K562 (cell line): ENCODE measurements at regions not wholly inside any gene's neighbourhood (a gene's known extent, or its start where the extent isn't known, plus 50 kb on each side); places are given as distances from the start of the nearest gene placed in this dataset.

Experiments used
- ATAC-seq: fragments of 200-7000 bp; cut with Tn5 transposase; 3 replicates; pipeline ENCODE4 v1.9.1; 2020; ENCODE audit warnings: moderate library complexity
- BruUV-seq: library from RNA; stranded (reverse); fragments of 400-500 nt; replicated peaks from 2 replicates; lab custom pipeline; 2021; lab: Mats Ljungman, UMichigan
- CTCF ChIA-PET: fragments of 300-600 bp; formaldehyde crosslinking; extraction: SDS; loops from one replicate; lab custom pipeline; 2021; ENCODE audit warnings: low intra/inter-chr PET ratio; lab: Yijun Ruan, JAX
- POLR2A ChIA-PET: fragments of 300-600, 350-650 bp; sonication (Branson Sonifier 250); formaldehyde crosslinking; extraction: SDS; loops from one replicate; lab custom pipeline; 2021; ENCODE audit warnings: antibody characterized with exemption, inconsistent platforms; lab: Yijun Ruan, JAX
- DNase-seq, 4 experiments: peaks; one replicate each; pipeline versions ENCODE4 v3.0.0 to v3.0.0-alpha.2; 2011 to 2018; ENCODE audit warnings: low spot score in 3 of 4, mixed read lengths in 3 of 4; ENCODE audit errors: extremely low read depth in 1 of 4
- FAIRE-seq: peaks from 2 replicates; lab custom pipeline; 2011; peaks lifted over from hg19 to GRCh38; lab: Jason Lieb, UNC
- H2AFZ ChIP-seq: 2 replicates; pipeline ENCODE4 v1.6.0; 2011; ENCODE audit warnings: low read depth, low read length, control low read depth, inconsistent platforms
- H3K27ac ChIP-seq: fragments of 200-600 bp; 3 replicates; pipeline ENCODE4 v1.8.0; 2011; ENCODE audit warnings: low read depth, mild to moderate bottlenecking, control low read depth, inconsistent platforms, low read length, moderate library complexity, mixed read lengths; ENCODE audit errors: extremely low read depth
- H3K27me3 ChIP-seq, 2 experiments: fragments of 300-600 bp in 1 of 2; 2 replicates in 1 of 2; 3 replicates in 1 of 2; pipeline versions ENCODE4 v1.6.0 to v1.8.0; 2011; ENCODE audit warnings: inconsistent platforms in 2 of 2, low read length in 2 of 2, mild to moderate bottlenecking in 1 of 2, mixed read lengths in 1 of 2, moderate library complexity in 1 of 2; ENCODE audit not compliant: control insufficient read depth in 2 of 2, insufficient read depth in 2 of 2
- H3K36me3 ChIP-seq: fragments of 300-600 bp; 3 replicates; pipeline ENCODE4 v1.8.0; 2011; ENCODE audit warnings: mild to moderate bottlenecking, low read length, inconsistent platforms; ENCODE audit not compliant: control insufficient read depth, insufficient read depth
- H3K4me1 ChIP-seq, 2 experiments: fragments of 200-600 bp in 1 of 2; replicated peaks in 1 of 2; 2 replicates in 1 of 2; 3 replicates in 1 of 2; pipeline versions ENCODE4 v1.5.1 to v1.8.0; 2011; ENCODE audit warnings: inconsistent platforms in 2 of 2, low read length in 2 of 2, mild to moderate bottlenecking in 1 of 2, mixed read lengths in 1 of 2, moderate library complexity in 1 of 2; ENCODE audit not compliant: control insufficient read depth in 2 of 2, insufficient read depth in 2 of 2
- H3K4me2 ChIP-seq: 2 replicates; pipeline ENCODE4 v1.6.1; 2011; ENCODE audit warnings: low read length, control low read depth, inconsistent platforms, mixed read lengths; ENCODE audit not compliant: insufficient read depth
- H3K4me3 ChIP-seq: fragments of 200-600 bp; sonication (generic), shearing (Covaris generic); 2 replicates; pipeline ENCODE4 v1.5.1; 2016; ENCODE audit warnings: control low read depth, inconsistent platforms
- H3K79me2 ChIP-seq: fragments of 200-600 bp; 3 replicates; pipeline ENCODE4 v1.8.0; 2011; ENCODE audit warnings: low read length, inconsistent platforms; ENCODE audit not compliant: control insufficient read depth, insufficient read depth
- H3K9ac ChIP-seq, 2 experiments: 2 replicates each; pipeline versions ENCODE4 v1.6.0 to v1.6.1; 2011; ENCODE audit warnings: low read depth in 2 of 2, low read length in 2 of 2, control low read depth in 1 of 2, inconsistent platforms in 1 of 2, mild to moderate bottlenecking in 1 of 2, mixed read lengths in 1 of 2; ENCODE audit not compliant: insufficient read depth in 1 of 2
- H3K9me1 ChIP-seq: one replicate; pipeline ENCODE4 v1.6.0; 2011; ENCODE audit warnings: inconsistent platforms, mild to moderate bottlenecking, low read length, moderate library complexity; ENCODE audit not compliant: control insufficient read depth, insufficient read depth
- H3K9me3 ChIP-seq: replicated peaks from 2 replicates; pipeline ENCODE4 v1.5.1; 2011; ENCODE audit warnings: low read depth, low read length, inconsistent platforms; ENCODE audit not compliant: control insufficient read depth, insufficient read depth
- H4K20me1 ChIP-seq: replicated peaks from 2 replicates; pipeline ENCODE4 v1.6.1; 2011; ENCODE audit warnings: low read length, inconsistent platforms, mixed read lengths; ENCODE audit not compliant: control insufficient read depth, insufficient read depth
- ADNP ChIP-seq: fragments of 200-800 bp; sonication (Bioruptor generic); IDR thresholded peaks from 2 replicates; pipeline ENCODE4 v1.6.1; 2016; ENCODE audit warnings: missing genetic modification characterization, missing compliant biosample characterization
- HNRNPH1 ChIP-seq: fragments of 200-400 bp; formaldehyde crosslinking; optimal IDR thresholded peaks from 2 replicates; pipeline ENCODE3; 2017; ENCODE audit warnings: low read depth, mild to moderate bottlenecking, low read length, moderate library complexity
- KLF10 ChIP-seq: fragments of 250-450 bp; sonication (Bioruptor Pico); IDR thresholded peaks from 2 replicates; pipeline ENCODE4 v1.6.1; 2021; ENCODE audit warnings: matching md5 sums
- NFRKB ChIP-seq: fragments of 450-650 bp; IDR thresholded peaks from 2 replicates; pipeline ENCODE4 v1.6.1; 2016; ENCODE audit warnings: low read depth
- RBM34 ChIP-seq: fragments of 200-400 bp; formaldehyde crosslinking; IDR thresholded peaks from 2 replicates; pipeline ENCODE4 v1.6.1; 2018; ENCODE audit warnings: low read length, borderline replicate concordance; ENCODE audit not compliant: insufficient read depth
- ZFP1 ChIP-seq: fragments of 450-650 bp; formaldehyde crosslinking; IDR thresholded peaks from 2 replicates; pipeline ENCODE4 v1.4.0; 2020; ENCODE audit warnings: mild to moderate bottlenecking, mixed read lengths
- WGBS: fragments of 100-300 bp; shearing (Covaris generic); methylation state at CpG from one replicate; pipeline ENCODE4 v1.1.6; 2016; ENCODE audit warnings: low coverage, mixed read lengths; ENCODE audit not compliant: insufficient coverage; ENCODE audit errors: missing lambda C conversion rate; 5-methylcytosine and 5-hydroxymethylcytosine counted together
- in situ Hi-C: fragments of 300-500 bp; cut with MboI; formaldehyde crosslinking; loops from 4 replicates; pipeline ENCODE4 v1.15.0; 2018; ENCODE audit warnings: inconsistent platforms, mixed read lengths
- intact Hi-C: fragments of 100-400 bp; cut with micrococcal nuclease; formaldehyde crosslinking; loops from 2 replicates; pipeline ENCODE4 v1.14.2; 2022
- TF ChIP-seq, protein P1 (sequence below), 2 experiments: fragments of 450-650 bp; formaldehyde crosslinking in 1 of 2; IDR thresholded peaks; 2 replicates each; pipeline versions ENCODE4 v1.4.0 to v1.6.1; 2014 to 2020; ENCODE audit warnings: mild to moderate bottlenecking in 2 of 2, borderline replicate concordance in 1 of 2, low read depth in 1 of 2
- TF ChIP-seq, protein P2 (sequence below): fragments of 450-650 bp; IDR thresholded peaks from 2 replicates; pipeline ENCODE4 v1.6.1; 2014; ENCODE audit warnings: low read depth, mild to moderate bottlenecking, moderate library complexity, borderline replicate concordance
- TF ChIP-seq, protein P3 (sequence below): IDR thresholded peaks from 2 replicates; pipeline ENCODE4 v1.6.1; 2014; ENCODE audit warnings: antibody characterized with exemption
- TF ChIP-seq, protein P4 (sequence below): sonication (generic); formaldehyde crosslinking; IDR thresholded peaks from 2 replicates; pipeline ENCODE4 v1.9.0; 2022; ENCODE audit warnings: mild to moderate bottlenecking, missing genetic modification reagents

DNA sequence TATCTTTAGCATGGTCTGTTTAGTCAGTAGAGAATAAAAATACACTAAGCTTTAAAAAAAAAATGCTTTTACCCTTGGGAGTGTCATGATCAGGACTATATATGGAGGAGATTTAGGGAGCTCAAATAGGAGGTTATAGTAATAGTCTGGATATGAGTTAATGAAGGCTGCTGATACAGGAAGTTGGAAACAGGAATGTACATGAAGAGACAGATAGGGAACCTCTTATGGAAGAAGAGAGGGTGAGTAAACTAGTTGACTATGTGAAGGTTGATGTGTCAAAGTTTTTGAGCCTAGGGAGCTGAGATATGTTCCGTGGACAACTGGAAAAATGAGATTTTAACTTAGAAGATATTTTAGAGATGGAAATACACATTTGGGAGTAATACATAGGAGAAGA, 472.0 kb upstream of the FZD8 start (continued):
- TF ChIP-seq, protein P1, sequence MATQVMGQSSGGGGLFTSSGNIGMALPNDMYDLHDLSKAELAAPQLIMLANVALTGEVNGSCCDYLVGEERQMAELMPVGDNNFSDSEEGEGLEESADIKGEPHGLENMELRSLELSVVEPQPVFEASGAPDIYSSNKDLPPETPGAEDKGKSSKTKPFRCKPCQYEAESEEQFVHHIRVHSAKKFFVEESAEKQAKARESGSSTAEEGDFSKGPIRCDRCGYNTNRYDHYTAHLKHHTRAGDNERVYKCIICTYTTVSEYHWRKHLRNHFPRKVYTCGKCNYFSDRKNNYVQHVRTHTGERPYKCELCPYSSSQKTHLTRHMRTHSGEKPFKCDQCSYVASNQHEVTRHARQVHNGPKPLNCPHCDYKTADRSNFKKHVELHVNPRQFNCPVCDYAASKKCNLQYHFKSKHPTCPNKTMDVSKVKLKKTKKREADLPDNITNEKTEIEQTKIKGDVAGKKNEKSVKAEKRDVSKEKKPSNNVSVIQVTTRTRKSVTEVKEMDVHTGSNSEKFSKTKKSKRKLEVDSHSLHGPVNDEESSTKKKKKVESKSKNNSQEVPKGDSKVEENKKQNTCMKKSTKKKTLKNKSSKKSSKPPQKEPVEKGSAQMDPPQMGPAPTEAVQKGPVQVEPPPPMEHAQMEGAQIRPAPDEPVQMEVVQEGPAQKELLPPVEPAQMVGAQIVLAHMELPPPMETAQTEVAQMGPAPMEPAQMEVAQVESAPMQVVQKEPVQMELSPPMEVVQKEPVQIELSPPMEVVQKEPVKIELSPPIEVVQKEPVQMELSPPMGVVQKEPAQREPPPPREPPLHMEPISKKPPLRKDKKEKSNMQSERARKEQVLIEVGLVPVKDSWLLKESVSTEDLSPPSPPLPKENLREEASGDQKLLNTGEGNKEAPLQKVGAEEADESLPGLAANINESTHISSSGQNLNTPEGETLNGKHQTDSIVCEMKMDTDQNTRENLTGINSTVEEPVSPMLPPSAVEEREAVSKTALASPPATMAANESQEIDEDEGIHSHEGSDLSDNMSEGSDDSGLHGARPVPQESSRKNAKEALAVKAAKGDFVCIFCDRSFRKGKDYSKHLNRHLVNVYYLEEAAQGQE (IDR thresholded peaks at IDR 0.05; ENCODE audit: borderline replicate concordance): no peak
- TF ChIP-seq, protein P1 (CRISPR knock-in tag; IDR thresholded peaks at IDR 0.05; ENCODE audit: low read depth): no peak

DNA sequence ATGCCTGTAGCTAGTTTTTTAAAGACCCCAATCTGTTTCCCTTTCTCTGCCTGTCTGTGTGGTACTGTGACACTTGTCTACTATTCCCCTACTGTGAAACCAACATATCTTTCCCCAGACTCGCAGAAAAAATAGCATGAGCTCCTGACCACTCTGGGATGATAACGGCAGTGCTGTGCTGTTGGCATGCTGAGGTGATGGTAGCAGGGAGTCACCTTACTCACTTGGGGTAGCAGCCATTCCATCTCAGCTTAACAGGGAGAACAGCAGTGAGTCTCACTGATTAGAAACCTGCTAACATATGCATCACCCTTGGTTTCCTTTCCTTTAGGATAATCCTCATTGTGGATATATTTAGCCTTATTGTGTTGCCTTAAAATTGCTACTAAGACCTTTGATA, 469.6 kb upstream of the FZD8 start:
- CTCF ChIA-PET: no interaction called here
- no TSS peak for BruUV-seq
- POLR2A ChIA-PET: no interaction called here
- DNase-seq (no peak), ATAC-seq (no peak), FAIRE-seq (no peak)
- Histone ChIP-seq H3K4me1 (no peaks in the 10 kb centered on the region), H3K27me3 (no peaks in the 10 kb centered on the region), H3K4me2 (no peak overlapping the region), H2AFZ (no peak overlapping the region), H4K20me1 (no peaks in the 10 kb centered on the region), H3K36me3 (no peaks in the 10 kb centered on the region), H3K9ac (no peak overlapping the region), H3K79me2 (no peaks in the 10 kb centered on the region), H3K4me3 (no peak overlapping the region), H3K27ac (no peak overlapping the region), H3K9me3 (no peaks in the 10 kb centered on the region), H3K9me1 (no peaks in the 10 kb centered on the region)
- in situ Hi-C loops: no loop called here
- intact Hi-C loops: no loop called here
- 0% methylated on average over 2 of the region's 2 CpGs for WGBS
- TF ChIP-seq ADNP (tag) (no peak), RBM34 (no peak), KLF10 (CRISPR knock-in tag) (no peak), NFRKB (no peak), ZFP1 (no peak), HNRNPH1 (no peak)
- TF ChIP-seq, protein P2, sequence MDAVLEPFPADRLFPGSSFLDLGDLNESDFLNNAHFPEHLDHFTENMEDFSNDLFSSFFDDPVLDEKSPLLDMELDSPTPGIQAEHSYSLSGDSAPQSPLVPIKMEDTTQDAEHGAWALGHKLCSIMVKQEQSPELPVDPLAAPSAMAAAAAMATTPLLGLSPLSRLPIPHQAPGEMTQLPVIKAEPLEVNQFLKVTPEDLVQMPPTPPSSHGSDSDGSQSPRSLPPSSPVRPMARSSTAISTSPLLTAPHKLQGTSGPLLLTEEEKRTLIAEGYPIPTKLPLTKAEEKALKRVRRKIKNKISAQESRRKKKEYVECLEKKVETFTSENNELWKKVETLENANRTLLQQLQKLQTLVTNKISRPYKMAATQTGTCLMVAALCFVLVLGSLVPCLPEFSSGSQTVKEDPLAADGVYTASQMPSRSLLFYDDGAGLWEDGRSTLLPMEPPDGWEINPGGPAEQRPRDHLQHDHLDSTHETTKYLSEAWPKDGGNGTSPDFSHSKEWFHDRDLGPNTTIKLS: no peak
- TF ChIP-seq, protein P3, sequence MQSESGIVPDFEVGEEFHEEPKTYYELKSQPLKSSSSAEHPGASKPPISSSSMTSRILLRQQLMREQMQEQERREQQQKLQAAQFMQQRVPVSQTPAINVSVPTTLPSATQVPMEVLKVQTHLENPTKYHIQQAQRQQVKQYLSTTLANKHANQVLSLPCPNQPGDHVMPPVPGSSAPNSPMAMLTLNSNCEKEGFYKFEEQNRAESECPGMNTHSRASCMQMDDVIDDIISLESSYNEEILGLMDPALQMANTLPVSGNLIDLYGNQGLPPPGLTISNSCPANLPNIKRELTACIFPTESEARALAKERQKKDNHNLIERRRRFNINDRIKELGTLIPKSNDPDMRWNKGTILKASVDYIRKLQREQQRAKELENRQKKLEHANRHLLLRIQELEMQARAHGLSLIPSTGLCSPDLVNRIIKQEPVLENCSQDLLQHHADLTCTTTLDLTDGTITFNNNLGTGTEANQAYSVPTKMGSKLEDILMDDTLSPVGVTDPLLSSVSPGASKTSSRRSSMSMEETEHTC: no peak
- TF ChIP-seq, protein P4, sequence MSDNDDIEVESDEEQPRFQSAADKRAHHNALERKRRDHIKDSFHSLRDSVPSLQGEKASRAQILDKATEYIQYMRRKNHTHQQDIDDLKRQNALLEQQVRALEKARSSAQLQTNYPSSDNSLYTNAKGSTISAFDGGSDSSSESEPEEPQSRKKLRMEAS (CRISPR knock-in tag): no peak
